ENCODE measurements at regions not wholly inside any gene's neighbourhood (a gene's known extent, or its start where the extent isn't known, plus 50 kb on each side); places are given as distances from the start of the nearest gene placed in this dataset.

- Mint-ChIP-seq H3K27ac (no peak overlapping the region), H3K4me1 (ENCODE audit: low read depth) (no peaks in the 10 kb centered on the region), H3K9me3 (ENCODE audit: low read depth) (no peaks in the 10 kb centered on the region), H3K36me3 (ENCODE audit: insufficient read depth) (no peaks in the 10 kb centered on the region), H3K27me3 (peaks cover 43% of the 10 kb centered on the region), H3K4me3 (ENCODE audit: low read depth) (no peak overlapping the region)
- no peak for DNase-seq (ENCODE audit: low spot score, unreplicated experiment)
- no peak for TF ChIP-seq CTCF (IDR thresholded peaks at IDR 0.05; ENCODE audit: unreplicated experiment)
These were observed 79.6 kb upstream of the NECTIN1 start for GRCh38 chr11:119808407-119809185.

DNA sequence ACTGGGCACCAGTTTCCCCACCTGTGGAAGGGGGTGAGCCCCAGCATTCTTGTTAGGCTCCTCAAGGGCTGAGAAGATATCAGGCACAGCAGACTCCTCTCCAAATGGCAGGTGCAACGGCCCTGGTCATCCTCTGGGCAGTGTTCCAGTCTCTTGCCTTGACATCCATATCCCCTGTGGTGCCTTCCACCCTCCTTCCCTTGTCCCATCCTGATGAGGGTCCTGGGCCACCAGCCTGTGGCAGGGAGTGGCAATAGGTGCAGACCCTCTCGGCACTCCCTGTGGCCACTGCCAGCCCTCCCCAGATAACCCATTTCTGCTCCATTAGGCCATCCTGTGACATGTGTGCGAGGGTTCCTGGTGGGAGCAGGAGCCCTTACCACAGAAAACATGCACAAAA, 78.8 kb upstream of the NECTIN1 start:
- no peak for DNase-seq (ENCODE audit: low spot score, unreplicated experiment)
- H3K4me1 Mint-ChIP-seq (ENCODE audit: low read depth), result no peaks in the 10 kb centered on the region
- H3K4me3 Mint-ChIP-seq (ENCODE audit: low read depth), result no peak overlapping the region
- no peaks in the 10 kb centered on the region for H3K9me3 Mint-ChIP-seq (ENCODE audit: low read depth)
- no peak overlapping the region for H3K27ac Mint-ChIP-seq
- H3K36me3 Mint-ChIP-seq (ENCODE audit: insufficient read depth), result no peaks in the 10 kb centered on the region
- peaks cover 43% of the 10 kb centered on the region for H3K27me3 Mint-ChIP-seq
- no peak for TF ChIP-seq CTCF (IDR thresholded peaks at IDR 0.05; ENCODE audit: unreplicated experiment)

GRCh38 chr11:119807402-119807801, 78.4 kb upstream of the NECTIN1 start:
- Mint-ChIP-seq H3K36me3 (ENCODE audit: insufficient read depth) (no peaks in the 10 kb centered on the region), H3K27ac (no peak overlapping the region), H3K4me1 (ENCODE audit: low read depth) (no peaks in the 10 kb centered on the region), H3K27me3 (peaks cover 43% of the 10 kb centered on the region), H3K9me3 (ENCODE audit: low read depth) (no peaks in the 10 kb centered on the region), H3K4me3 (ENCODE audit: low read depth) (no peak overlapping the region)
- TF ChIP-seq CTCF (IDR thresholded peaks at IDR 0.05; ENCODE audit: unreplicated experiment), result no peak
- no peak for DNase-seq (ENCODE audit: low spot score, unreplicated experiment)

DNA sequence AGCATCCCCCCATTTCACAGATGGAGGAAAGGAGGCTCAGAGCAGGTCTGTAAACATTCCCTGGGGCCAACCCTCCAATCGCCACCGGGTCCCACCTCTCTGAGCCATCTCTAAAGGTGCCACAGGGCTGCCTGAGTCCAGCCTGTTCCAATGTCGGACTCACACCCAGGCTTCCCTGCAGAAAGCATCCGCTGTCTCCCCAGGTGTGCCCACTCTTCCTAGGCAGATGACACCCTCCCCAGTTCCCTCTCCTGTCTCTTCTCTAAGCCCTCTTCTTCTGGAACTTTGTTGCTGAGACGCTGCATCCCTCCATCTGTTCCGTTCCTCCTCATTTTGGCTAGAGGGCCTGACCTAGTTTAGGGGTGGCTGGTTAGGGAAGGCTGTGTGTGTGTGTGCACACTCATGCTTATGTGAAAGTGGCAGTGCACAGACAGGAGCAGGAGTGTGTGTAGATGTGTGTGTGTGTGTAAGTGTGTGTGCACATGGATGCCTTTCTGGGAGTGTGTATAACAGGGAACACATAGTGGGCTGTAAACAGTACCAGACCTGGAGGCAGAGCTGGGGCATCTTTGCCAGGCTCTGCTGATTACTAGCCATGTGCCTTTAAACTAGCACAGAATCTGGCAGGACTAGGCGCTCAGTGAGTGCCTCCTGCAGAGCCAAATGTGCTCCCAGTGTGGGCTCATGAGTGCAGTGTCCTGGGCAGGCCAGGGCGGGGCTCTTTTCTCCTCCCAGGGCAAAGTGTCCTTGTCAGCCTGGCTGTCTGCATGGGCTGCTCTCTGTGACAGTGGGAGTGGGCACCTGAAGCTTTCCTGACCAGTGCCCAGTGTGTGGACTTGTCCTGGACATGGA, 77.3 kb upstream of the NECTIN1 start:
- TF ChIP-seq CTCF (IDR thresholded peaks at IDR 0.05; ENCODE audit: unreplicated experiment), result no peak
- Mint-ChIP-seq H3K4me1 (ENCODE audit: low read depth) (no peaks in the 10 kb centered on the region), H3K4me3 (ENCODE audit: low read depth) (no peak overlapping the region), H3K27me3 (peaks cover 44% of the 10 kb centered on the region), H3K27ac (no peak overlapping the region), H3K36me3 (ENCODE audit: insufficient read depth) (no peaks in the 10 kb centered on the region), H3K9me3 (ENCODE audit: low read depth) (no peaks in the 10 kb centered on the region)
- no peak for DNase-seq (ENCODE audit: low spot score, unreplicated experiment)

GRCh38 chr11:119805663-119806062, 76.7 kb upstream of the NECTIN1 start:
- H3K27ac Mint-ChIP-seq, result no peak overlapping the region
- H3K9me3 Mint-ChIP-seq (ENCODE audit: low read depth), result no peaks in the 10 kb centered on the region
- peaks cover 42% of the 10 kb centered on the region for H3K27me3 Mint-ChIP-seq
- TF ChIP-seq CTCF (IDR thresholded peaks at IDR 0.05; ENCODE audit: unreplicated experiment), result no peak
- no peaks in the 10 kb centered on the region for H3K36me3 Mint-ChIP-seq (ENCODE audit: insufficient read depth)
- no peaks in the 10 kb centered on the region for H3K4me1 Mint-ChIP-seq (ENCODE audit: low read depth)
- no peak for DNase-seq (ENCODE audit: low spot score, unreplicated experiment)
- no peak overlapping the region for H3K4me3 Mint-ChIP-seq (ENCODE audit: low read depth)
